ENCODE measurements at regions not wholly inside any gene's neighbourhood (a gene's known extent, or its start where the extent isn't known, plus 50 kb on each side); places are given as distances from the start of the nearest gene placed in this dataset.

DNA sequence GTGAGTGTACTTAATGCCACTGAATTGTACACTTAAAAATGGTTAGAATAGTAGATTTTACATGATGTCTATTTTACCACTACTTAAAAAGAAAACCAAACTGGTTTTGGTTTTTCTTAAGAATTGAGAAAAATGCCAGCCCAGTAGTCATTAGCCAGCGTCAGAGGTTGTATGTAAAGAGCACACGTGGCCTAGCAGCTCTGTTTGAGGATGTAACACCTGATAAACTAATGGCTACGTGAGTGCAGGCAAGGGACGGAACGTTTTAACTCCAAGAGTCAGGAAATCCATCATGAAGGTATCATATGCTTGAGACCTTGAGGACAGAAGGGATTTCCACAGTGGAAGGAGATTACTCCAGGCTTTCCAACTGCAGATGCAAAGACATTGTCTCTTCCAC, 223.7 kb downstream of the MRPL39 start:
- DNase-seq = no peak

DNA sequence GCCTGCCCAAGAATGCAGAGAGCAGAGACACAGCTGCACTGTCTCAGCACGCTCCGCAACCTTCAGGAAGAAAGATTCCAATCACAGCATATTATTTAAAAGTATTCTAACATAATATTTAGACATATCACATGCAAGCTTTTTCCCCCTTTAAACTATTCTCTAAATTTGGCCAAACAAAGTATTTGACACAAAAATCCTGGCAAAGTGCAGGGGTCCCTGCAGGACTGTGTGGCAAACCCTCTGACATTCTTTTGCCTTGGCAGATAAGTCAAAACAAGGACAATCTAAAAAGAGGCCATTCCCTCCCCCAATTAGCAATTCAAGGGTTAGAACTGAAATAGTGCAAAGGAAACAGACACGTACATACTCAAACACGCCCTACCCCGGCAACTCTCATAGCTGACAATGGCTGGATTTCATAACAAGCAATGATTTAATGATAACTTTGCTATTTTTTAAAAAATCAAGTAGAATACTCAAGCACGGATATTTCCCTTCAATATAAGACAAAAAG, 225.3 kb downstream of the MRPL39 start:
- no peak for DNase-seq

DNA sequence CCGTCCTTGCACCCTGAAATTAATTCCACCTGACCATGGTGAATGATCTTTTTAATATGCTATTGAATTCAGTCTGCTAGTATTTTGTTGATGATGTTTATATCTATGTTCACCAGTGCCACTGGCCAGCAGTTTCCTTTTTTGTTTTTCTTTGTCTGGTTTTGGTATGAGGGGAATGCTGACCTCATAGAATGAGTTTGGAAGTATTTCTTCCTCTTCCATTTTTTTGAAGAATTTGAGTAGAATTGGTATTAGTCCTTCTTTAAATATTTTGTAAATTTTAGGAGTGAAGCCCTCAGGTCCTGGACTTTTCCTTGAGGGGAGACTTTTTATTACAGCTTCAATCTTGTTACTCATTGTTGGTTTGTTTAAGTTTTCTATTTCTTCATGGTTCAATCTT, 231.6 kb downstream of the MRPL39 start:
- DNase-seq = no peak

DNA sequence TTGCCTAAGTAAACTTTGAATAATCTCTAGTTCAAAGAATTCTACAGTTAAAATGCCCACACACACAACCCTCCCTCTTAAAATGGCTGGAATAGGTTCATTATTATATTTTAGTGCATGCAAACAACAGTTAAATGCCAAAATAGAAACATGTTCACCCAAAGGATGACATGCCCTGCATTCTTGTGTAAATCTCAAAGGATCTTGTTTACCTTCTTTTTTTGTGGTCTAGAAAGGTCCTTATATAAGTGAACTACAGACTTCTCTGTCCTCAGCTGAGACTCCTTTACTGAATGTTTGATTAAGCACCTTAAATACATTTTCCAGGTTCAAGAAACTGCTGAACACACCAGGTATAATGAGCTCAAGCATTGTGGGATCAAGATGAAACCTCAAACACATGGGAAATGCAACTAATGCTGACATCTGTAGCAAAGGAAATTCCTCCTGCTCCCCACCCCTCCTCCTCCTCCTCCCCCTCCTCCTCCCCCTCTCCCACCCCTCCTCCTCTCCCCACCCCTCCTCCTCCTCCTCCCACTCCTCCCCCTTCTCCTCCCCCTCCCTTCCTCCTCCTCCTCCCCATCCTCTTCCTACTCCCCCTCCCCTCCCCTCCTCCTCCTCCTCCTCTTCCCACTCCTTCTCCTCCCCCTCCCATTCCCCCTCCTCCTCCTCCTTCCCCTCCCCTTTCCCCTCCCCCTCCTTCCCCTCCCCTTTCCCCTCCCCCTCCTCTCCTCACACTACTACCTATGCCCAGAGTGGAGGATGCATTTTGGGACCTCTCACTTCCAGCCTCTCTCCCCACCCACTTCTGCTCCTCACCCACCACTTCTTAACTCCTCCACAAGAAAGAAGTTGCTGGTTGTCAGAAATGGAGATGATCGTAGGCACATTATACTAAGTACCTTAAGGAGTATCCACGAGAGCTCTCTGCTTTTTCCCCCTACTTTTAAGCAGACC, 233.9 kb downstream of the MRPL39 start:
- no peak for DNase-seq

DNA sequence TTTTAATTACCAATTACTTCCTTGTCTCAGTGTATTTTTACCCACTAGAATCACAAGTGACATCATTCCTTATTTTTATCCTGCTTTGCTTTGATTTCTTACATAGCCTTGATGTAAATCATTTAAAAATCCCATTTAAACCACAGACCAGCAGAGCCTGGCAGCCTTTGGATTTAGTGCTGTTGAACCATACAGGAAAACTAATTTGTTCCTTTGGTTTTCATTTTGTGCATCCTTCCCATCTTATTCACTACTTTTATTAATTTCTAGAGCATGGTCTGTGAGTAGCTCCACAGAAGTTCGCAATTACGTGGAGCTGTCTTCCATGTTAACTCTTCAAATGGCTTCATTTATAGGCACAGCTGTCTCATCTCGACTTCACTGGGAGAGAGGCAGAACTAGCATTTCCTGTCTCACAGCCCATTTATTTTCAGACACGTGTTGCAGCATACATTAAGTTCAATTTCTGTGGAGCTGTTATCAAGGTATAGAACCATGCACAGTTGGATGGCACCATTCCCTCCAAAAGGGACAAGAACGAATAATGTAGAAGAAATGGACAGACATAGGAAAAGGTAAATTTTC, 235.3 kb downstream of the MRPL39 start:
- DNase-seq = no peak

DNA sequence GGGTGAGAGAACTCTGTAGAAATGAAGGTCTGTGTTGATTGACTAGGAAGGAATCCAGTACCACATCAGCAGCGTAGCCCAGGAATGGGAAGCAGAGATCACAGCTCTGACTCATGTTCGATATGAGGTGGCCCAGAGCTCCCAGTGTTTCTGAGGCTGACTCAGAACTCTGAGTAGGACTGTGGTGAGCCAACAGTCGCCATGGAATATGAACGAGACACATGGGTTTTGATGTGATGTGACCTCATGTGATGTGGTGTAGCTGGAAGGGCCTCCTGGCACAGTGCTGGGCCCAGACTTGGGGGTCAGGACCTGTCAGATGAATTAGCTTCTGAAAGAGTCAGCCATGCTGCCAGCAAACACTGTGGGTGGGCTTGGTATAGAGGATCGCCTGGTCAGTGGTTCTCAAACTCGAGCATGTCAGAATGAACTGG, 237.0 kb downstream of the MRPL39 start:
- DNase-seq = peak in 1 of 51 donors; percentile 13

DNA sequence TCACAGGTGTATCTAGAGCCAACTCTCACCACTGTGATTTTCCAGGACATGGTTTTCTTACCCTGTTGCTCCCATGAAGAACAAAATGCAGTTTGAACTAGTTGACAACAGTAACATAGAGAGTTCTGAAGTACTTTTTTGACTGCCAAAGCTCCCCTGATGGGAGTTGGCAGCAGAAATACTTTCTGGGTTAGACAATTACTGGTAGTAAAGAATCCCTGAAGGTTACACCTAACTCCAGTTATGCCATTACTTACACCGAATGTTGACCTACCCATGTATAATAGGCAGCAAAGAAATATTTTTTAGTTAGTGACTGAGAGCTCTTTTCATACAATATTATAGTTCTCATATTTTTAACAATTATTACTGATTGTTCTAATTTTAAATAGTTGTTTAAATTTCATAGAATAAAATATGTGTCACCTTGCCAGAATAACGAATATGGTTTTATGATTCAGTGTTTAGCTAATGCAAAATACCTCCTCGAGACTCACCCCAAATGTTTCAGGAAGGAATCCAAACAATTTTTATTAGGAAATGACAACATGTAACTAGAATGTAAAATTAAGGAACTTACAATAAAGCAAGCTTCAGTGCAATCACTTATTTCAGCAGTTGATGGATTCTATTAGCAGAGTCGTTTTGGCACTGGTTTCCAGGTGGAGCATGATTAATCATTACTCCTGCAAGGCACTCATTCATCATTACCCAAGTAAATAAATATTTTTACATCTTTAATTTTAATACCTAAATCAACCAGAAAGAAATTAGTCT, 237.6 kb downstream of the MRPL39 start:
- no peak for DNase-seq

DNA sequence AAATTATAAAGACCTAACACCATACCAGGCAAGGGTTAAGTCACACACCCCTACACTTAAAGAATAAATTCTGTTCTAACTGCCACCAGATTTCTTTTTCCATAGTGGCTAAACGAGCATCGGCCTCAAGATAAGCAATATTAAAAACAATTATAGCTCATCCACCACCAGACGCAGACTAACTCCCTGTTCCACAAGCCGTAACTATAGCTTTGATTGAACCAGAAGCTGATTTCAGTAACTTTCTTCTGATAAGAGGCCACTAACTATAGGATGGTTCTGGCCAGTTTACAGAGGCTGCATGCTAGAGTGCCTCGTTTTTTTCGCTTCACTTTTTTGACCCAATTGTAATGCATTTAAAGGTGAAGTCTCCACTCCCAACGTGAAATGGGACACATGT, 238.8 kb downstream of the MRPL39 start:
- DNase-seq = no peak

DNA sequence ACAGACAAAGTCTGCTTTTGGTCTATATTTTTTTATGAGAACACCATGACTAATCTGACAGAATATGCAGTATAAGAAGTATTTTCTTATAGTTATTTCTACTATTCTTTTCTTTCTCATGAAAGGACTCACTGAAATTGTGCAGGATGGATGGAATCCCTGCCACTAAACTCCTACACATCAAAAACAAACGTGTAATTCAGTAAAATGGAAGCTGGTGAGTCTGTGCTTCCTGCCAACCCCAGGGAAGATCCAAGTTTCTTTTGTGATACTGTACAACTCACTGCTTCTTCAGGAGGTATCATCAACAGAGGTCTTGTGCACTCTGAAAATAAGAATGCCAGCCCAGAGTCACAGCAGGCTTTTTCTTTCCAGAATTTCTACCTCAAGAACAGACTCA, 241.2 kb downstream of the MRPL39 start:
- no peak for DNase-seq

DNA sequence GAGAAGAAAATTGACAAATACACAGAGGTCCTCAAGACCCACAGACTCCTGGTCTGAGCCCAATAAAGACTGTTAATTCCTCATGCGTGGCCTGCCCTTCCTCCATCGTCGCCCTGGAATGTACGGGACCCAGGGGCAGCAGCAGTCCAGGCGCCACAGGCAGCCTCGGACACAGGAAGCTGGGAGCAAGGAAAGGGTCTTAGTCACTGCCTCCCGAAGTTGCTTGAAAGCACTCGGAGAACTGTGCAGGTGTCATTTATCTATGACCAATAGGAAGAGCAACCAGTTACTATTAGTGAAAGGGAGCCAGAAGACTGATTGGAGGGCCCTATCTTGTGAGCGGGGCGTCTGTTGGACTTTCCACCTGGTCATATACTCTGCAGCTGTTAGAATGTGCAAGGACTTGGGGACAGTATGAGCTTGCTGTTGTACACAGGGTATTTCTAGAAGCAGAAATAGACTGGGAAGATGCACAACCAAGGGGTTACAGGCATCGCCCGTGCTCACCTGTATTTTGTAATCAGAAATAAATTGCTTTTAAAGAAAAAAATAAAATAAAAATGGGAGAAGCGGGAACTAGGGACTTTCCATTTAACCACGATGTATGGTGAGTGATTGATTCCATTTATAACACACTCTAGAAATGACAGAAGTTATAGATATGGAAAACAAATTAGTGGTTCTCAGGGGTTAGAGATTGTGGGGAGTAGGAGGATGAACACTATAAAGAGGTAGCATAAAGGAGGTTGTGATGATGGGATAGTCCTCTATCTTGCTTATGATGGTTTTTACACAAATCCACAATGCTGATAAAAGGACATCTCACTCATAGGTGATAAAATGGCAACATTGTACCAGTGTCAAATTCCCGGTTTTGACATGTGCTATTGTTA, 244.7 kb downstream of the MRPL39 start:
- no peak for DNase-seq

DNA sequence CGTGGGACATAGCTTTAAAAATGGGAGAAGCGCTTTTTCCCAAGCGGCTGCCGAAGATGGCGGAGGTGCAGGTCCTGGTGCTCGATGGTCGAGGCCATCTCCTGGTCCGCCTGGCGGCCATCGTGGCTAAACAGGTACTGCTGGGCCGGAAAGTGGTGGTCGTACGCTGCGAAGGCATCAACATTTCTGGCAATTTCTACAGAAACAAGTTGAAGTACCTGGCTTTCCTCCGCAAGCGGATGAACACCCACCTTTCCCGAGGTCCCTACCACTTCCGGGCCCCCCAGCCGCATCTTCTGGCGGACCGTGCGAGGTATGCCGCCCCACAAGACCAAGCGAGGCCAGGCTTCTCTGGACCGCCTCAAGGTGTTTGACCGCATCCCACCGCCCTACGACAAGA, 245.5 kb downstream of the MRPL39 start:
- no peak for DNase-seq

DNA sequence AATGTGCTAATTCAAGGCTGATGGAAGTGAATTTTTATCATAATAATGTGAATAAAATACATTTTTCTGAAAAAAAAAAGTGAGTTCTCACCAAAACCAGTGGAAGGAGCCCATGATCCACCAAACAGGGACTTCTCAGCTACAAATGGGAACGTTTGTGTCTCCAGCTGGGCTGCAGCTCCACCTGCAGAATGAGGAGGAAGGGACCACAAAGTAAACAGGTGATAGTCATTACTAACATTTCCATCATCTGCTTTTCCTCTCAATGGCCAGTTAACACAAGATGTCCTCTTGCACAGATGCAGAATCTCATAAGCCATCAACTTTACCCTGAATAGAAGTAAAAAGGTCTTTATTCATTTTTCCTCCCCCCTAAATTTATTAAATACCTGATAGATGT, 246.2 kb downstream of the MRPL39 start:
- DNase-seq = no peak

DNA sequence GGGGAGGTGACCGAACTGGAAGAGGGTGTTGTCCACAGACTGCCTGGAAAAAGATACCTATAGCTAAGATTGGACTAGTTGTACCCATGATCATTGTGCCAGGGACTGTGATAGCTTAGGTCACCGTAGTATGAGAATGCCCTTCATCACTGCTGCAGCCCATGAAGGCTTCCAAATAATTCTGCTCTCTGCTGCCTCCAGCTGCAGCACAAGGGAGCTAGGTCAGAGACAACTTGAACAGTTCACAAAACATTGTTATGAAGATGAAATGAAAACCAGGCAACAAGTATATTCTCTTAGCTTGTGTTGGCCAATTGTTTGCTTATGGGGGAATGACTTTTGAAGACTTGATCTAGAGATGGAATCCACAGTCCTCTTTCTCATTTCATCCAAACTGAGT, 246.7 kb downstream of the MRPL39 start:
- no peak for DNase-seq

DNA sequence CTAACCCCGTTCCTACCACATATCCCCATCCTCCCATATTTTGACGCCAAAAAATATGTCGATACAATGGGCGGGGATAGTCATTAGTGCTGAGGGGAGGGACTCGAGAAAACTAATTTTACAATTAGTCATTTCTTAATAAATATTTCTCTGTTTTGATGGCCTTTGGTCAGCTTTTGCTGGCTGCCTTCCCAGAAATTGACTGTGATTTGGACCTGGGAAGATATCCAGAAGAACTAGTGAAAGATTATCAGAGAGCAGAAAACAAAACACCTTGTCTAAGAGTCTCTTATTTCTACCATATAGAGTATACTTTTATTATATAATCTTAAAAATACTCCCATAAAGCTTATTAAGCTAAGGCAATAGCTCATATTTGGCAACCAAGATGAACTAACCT, 247.6 kb downstream of the MRPL39 start:
- DNase-seq = no peak

DNA sequence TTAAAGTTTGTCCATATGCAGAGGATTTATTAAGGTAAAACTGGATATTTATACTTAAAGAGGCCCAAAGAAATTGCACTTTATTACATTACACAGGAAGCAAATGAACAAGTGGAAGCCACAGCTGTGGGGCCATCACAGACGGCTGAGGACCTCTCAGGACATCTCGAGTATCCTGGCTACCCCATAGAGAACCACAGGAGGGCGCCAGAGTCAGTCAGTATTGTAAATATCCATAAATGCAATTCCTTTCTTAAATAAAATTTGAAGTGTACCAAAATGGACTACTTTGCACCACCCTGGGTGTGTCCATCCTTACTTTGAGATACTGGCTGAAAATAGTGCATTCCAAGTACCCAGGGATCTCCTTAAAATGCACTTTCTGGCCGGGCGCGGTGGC, 257.2 kb downstream of the MRPL39 start:
- DNase-seq = peak in 1 of 51 donors; percentile 4

DNA sequence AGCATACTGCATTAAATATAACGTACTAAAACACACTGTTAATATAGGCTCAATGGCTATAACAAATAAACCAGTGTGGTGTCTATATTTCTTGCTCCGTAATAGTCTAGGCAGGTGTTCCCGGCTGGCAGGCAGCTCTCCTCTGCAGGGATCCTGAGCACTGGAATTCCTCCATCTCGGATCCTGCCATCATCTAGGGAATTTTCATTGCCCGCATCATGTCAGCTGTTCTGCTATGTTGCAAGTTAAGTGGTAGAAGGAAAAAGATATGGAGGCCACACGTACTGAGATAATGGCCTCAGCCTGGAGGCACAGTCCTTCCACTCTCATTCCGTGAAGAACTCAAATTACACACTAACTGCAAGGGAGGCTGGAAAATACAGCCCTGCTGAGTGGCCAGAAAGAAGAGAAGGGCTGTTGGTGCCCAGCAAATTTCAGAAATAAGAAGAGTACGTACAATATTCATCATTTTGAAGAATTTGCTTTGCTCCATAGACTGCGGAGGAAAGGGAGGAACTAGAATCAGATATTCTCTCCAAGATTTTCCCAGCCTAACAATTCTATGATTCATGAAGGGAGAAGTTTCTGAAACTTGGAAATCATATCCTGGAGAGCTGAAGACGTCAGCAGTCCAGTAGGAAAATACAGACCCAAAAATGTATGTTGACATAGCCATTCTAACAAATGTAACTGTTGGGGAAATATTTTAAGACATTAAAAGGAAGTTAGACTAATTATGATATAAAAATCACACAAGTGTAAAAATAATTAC, 263.3 kb downstream of the MRPL39 start:
- DNase-seq = no peak

DNA sequence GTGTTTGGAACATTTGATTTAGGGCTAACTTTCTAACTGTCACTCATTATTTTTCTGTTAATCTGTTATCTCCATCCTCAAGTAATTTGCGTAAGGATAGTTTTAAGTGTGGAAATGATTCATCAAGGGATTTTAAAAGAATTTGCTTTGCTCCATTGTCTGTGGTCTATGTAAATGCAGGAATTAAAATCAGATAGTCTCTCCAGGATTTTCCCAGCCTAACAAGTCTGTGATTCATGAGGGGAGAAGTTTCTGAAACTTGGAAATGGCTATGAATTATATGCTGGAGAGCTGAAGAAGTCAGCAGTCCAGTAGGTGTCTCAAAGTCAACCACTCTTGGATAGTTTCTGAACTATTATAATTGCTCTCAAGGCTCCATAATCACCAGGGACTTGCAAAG, 264.5 kb downstream of the MRPL39 start:
- no peak for DNase-seq

DNA sequence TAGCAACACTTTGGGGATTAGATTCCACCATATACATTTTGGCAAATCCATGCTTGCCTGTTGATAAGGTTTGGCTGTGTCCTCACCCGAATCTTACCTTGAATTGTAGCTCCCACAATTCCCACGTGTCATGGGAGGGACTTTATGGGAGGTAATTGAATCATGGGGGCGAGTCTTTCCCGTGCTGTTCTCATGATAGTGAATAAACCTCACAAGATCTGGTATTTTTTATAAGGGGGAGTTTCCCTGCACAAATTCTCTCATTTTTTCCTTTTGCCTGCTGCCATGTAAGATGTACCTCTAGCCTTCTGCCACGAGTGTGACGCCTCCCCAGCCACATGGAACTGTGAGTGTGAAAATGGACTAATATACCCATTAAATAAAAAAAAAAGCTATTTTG, 265.3 kb downstream of the MRPL39 start:
- no peak for DNase-seq

DNA sequence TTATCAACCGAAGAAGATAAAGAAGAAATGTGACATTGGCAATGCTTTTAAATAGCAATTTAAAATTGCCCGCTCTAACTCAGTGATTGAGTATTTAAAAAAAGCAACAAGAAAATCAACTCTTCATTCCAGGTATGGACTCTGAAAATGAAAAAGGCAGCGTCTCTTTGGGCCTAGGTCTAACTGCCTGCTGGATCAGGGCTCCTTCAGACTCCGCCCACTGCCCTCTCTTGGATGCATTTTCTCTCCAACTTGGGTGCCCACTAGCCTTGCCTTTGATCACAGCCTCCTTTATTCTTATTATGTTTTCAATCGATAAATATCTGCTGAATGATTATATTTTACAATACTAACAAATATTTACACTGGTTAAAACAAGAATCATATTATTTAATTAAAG, 268.9 kb downstream of the MRPL39 start:
- DNase-seq = no peak

DNA sequence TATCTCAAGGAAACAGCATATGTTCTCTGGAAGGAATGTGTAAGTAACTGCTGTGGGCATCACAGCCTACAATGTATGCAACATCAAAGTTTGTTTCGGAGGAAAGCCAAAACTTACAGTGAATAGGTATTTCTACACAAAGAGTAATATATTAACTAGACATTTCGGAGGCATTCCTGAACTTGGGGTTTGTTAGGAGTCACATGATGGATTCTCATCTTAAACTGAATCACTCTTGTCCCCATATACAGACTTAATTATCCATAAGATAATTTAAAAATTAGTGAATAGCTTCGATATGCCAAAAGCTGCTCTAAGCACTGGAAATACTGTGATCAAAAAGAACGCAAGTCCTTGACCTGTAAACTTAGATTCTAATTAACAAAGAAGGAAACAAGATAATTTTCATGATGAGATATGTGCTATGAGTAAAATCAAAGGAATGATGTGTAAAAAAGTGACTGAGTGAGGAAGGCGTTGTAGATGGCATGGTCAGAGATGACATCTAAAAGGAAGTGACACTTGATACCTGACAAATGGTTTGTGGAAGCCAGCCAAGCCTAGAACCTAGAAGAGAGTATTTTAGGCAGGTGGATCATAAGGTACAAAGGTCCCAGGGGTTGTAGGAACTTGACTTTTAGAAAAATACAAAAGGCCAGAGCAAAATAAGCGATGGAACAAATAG, 273.1 kb downstream of the MRPL39 start:
- no peak for DNase-seq

Data from hypothalamus (tissue), 51 donors.